Endothelial cell of umbilical vein (primary cell): ENCODE measurements at regions not wholly inside any gene's neighbourhood (a gene's known extent, or its start where the extent isn't known, plus 50 kb on each side); places are given as distances from the start of the nearest gene placed in this dataset.

Experiments used
- BruUV-seq: library from RNA; stranded (reverse); fragments of 400-500 nt; replicated peaks from 2 replicates; lab custom pipeline; 2021; lab: Mats Ljungman, UMichigan
- CTCF ChIA-PET: fragments of 300-600, 350-600 bp; sonication (Branson Sonifier 250); formaldehyde crosslinking; loops from one replicate; lab custom pipeline; 2021; ENCODE audit warnings: antibody characterized with exemption, inconsistent platforms; lab: Charles Lee
- POLR2A ChIA-PET: fragments of 300-600, 350-600 bp; sonication (Branson Sonifier 250); formaldehyde crosslinking; loops from one replicate; lab custom pipeline; 2021; ENCODE audit warnings: antibody characterized with exemption, inconsistent platforms; lab: Charles Lee
- DNase-seq: peaks from one replicate; pipeline ENCODE4 v3.0.0-alpha.2; 2011; ENCODE audit warnings: low read depth, low spot score
- FAIRE-seq: peaks from 2 replicates; lab custom pipeline; 2011; peaks lifted over from hg19 to GRCh38; lab: Jason Lieb, UNC
- H2AFZ ChIP-seq: 2 replicates; pipeline ENCODE4 v1.6.0; 2012; ENCODE audit warnings: low read depth, low read length, control low read depth, inconsistent platforms
- H3K27ac ChIP-seq: 2 replicates; pipeline ENCODE4 v1.5.1; 2011; ENCODE audit warnings: low read depth, mild to moderate bottlenecking, control low read depth, low read length, moderate library complexity; ENCODE audit not compliant: insufficient read depth
- H3K27me3 ChIP-seq, 2 experiments: 2 replicates each; pipeline versions ENCODE4 v1.6.0 to v1.6.1; 2011; ENCODE audit warnings: low read length in 2 of 2, mixed read lengths in 1 of 2; ENCODE audit not compliant: control insufficient read depth in 2 of 2, insufficient read depth in 2 of 2
- H3K36me3 ChIP-seq, 2 experiments: 2 replicates in 1 of 2; 3 replicates in 1 of 2; pipeline ENCODE4 v1.5.1; 2011; ENCODE audit warnings: low read length in 2 of 2, mild to moderate bottlenecking in 1 of 2, moderate library complexity in 1 of 2; ENCODE audit not compliant: control insufficient read depth in 2 of 2, insufficient read depth in 2 of 2; ENCODE audit errors: extremely low read depth in 1 of 2
- H3K4me1 ChIP-seq: 3 replicates; pipeline ENCODE4 v1.5.1; 2011; ENCODE audit warnings: mild to moderate bottlenecking, low read length; ENCODE audit not compliant: control insufficient read depth, insufficient read depth; ENCODE audit errors: extremely low read depth
- H3K4me2 ChIP-seq: 2 replicates; pipeline ENCODE4 v1.6.1; 2011; ENCODE audit warnings: low read length, control low read depth, mixed read lengths; ENCODE audit not compliant: insufficient read depth
- H3K4me3 ChIP-seq, 3 experiments: fragments of 200-600 bp in 1 of 3; sonication (generic), shearing (Covaris generic) in 1 of 3; replicated peaks in 1 of 3; 2 replicates each; pipeline ENCODE4 v1.5.1; 2011 to 2016; ENCODE audit warnings: control low read depth in 3 of 3, low read length in 3 of 3, mild to moderate bottlenecking in 2 of 3, inconsistent platforms in 1 of 3, low read depth in 1 of 3, moderate library complexity in 1 of 3; ENCODE audit not compliant: insufficient read depth in 1 of 3
- H3K79me2 ChIP-seq: 2 replicates; pipeline ENCODE4 v1.6.0; 2012; ENCODE audit warnings: low read length, inconsistent platforms; ENCODE audit not compliant: control insufficient read depth, insufficient read depth
- H3K9ac ChIP-seq: replicated peaks from 2 replicates; pipeline ENCODE3; 2011; ENCODE audit warnings: low read length, control low read depth; ENCODE audit not compliant: insufficient read depth; ENCODE audit errors: extremely low read depth
- H3K9me1 ChIP-seq: replicated peaks from 3 replicates; pipeline ENCODE4 v1.6.0; 2011; ENCODE audit warnings: mild to moderate bottlenecking, low read length; ENCODE audit not compliant: control insufficient read depth, insufficient read depth; ENCODE audit errors: extremely low read depth
- H3K9me3 ChIP-seq: replicated peaks from 2 replicates; pipeline ENCODE4 v1.5.1; 2012; ENCODE audit warnings: low read length, inconsistent platforms; ENCODE audit not compliant: control insufficient read depth, insufficient read depth
- H4K20me1 ChIP-seq: replicated peaks from 2 replicates; pipeline ENCODE3; 2011; ENCODE audit warnings: mild to moderate bottlenecking, low read length; ENCODE audit not compliant: control insufficient read depth, insufficient read depth; ENCODE audit errors: extremely low read depth
- EZH2 ChIP-seq: IDR thresholded peaks from 2 replicates; pipeline ENCODE4 v1.6.1; 2012; ENCODE audit warnings: borderline replicate concordance, low read depth, mild to moderate bottlenecking, moderate library complexity, low read length, inconsistent platforms; ENCODE audit not compliant: severe bottlenecking
- FOS ChIP-seq: IDR thresholded peaks from 2 replicates; pipeline ENCODE4 v1.6.1; 2011; ENCODE audit warnings: mild to moderate bottlenecking, low read length, moderate library complexity, borderline replicate concordance; ENCODE audit not compliant: insufficient read depth
- GATA2 ChIP-seq: IDR thresholded peaks from 2 replicates; pipeline ENCODE4 v1.7.0; 2011; ENCODE audit warnings: low read depth, mild to moderate bottlenecking, moderate library complexity, mixed read lengths, low read length; ENCODE audit not compliant: insufficient read length, insufficient read depth
- JUN ChIP-seq: IDR thresholded peaks from 2 replicates; pipeline ENCODE4 v1.6.1; 2011; ENCODE audit warnings: borderline replicate concordance, low read depth; ENCODE audit not compliant: insufficient read length, insufficient read depth
- MYC ChIP-seq: IDR thresholded peaks from one replicate; pipeline ENCODE4 v1.6.1; 2011; ENCODE audit warnings: mild to moderate bottlenecking, low read depth, low read length
- POLR2A ChIP-seq: IDR thresholded peaks from 2 replicates; pipeline ENCODE4 v1.6.1; 2012; ENCODE audit warnings: low read depth, mild to moderate bottlenecking, control low read depth, low read length
- POLR2AphosphoS5 ChIP-seq: IDR thresholded peaks from 2 replicates; pipeline ENCODE4 v1.6.1; 2012; ENCODE audit warnings: low read depth, mild to moderate bottlenecking, control low read depth, low read length, moderate library complexity; ENCODE audit not compliant: insufficient read depth
- dilution Hi-C: fragments of 300-500 bp; cut with MboI; formaldehyde crosslinking; loops from one replicate; pipeline ENCODE4 v1.15.0; 2019; ENCODE audit warnings: low sequenced_read_pairs; ENCODE audit not compliant: extremely low pct_ligation_motif_present
- intact Hi-C: fragments of 100-400 bp; cut with micrococcal nuclease; formaldehyde crosslinking; loops from one replicate; pipeline ENCODE4 v1.10.0; 2022
- TF ChIP-seq, protein P1 (sequence below), 2 donors: IDR thresholded peaks; 1 replicate in 1 of 2; 2 replicates in 1 of 2; pipeline ENCODE4 v1.5.1; 2011; ENCODE audit warnings: low read length in 2 of 2, mild to moderate bottlenecking in 2 of 2, moderate library complexity in 2 of 2, control low read depth in 1 of 2, inconsistent platforms in 1 of 2, low read depth in 1 of 2; ENCODE audit not compliant: insufficient read depth in 1 of 2; ENCODE audit errors: extremely low read depth in 1 of 2
- TF ChIP-seq, protein P2 (sequence below): IDR thresholded peaks from 2 replicates; pipeline ENCODE4 v1.6.1; 2011; ENCODE audit not compliant: insufficient read depth, insufficient read length

DNA sequence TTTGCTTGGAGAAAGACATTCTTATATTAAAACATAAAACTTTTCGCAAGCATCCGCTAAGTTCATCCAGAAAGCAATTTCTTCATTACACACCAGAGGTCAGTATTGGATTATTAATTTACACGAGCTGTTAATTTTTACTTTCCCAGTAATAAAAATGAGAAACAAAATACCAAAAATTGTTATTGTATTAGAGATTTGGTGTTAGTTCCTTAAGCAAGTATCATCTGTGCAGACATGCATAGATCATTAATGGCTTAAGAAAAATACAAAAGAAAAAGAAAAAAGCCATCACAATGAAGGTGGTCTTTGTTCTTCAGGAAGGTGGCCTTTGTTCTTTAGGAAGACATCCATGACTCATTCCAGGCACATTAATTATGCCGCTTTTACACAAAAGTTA lies 53.6 kb upstream of the HNMT start:
- peak overlapping the region; percentile 6 for H3K4me2 ChIP-seq
- dilution Hi-C loops (no loop called here), intact Hi-C loops (loop anchor here (1.0 to 2.0 kb wide), 6 partner anchors 37 to 917 kb away; no protein-coding TSS in a partner anchor)
- peaks cover 4% of the 10 kb centered on the region for H3K4me1 ChIP-seq
- no TSS peak for BruUV-seq
- H2AFZ ChIP-seq, result peak overlapping the region; percentile 20
- ChIA-PET CTCF (interaction anchor here (1.0 to 6.5 kb wide), 9 partner anchors 22 to 917 kb away, joined by 3 to 123 read pairs (median 11); no protein-coding TSS in a partner anchor), POLR2A (no interaction called here)
- H3K9me3 ChIP-seq, result no peaks in the 10 kb centered on the region
- no peak overlapping the region for H3K27ac ChIP-seq
- FAIRE-seq, result peak; percentile 62
- H3K36me3 ChIP-seq, result no peaks in the 10 kb centered on the region
- no peaks in the 10 kb centered on the region for H3K9me1 ChIP-seq
- TF ChIP-seq, protein P1, sequence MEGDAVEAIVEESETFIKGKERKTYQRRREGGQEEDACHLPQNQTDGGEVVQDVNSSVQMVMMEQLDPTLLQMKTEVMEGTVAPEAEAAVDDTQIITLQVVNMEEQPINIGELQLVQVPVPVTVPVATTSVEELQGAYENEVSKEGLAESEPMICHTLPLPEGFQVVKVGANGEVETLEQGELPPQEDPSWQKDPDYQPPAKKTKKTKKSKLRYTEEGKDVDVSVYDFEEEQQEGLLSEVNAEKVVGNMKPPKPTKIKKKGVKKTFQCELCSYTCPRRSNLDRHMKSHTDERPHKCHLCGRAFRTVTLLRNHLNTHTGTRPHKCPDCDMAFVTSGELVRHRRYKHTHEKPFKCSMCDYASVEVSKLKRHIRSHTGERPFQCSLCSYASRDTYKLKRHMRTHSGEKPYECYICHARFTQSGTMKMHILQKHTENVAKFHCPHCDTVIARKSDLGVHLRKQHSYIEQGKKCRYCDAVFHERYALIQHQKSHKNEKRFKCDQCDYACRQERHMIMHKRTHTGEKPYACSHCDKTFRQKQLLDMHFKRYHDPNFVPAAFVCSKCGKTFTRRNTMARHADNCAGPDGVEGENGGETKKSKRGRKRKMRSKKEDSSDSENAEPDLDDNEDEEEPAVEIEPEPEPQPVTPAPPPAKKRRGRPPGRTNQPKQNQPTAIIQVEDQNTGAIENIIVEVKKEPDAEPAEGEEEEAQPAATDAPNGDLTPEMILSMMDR (IDR thresholded peaks at IDR 0.05; ENCODE audit: extremely low read depth in 1 of 2, insufficient read depth in 1 of 2, low read depth in 1 of 2, low read length in 2 of 2), result peak; percentile 26
- TF ChIP-seq JUN, result peak; percentile 41
- TF ChIP-seq FOS, result peak; percentile 41
- no peak for TF ChIP-seq POLR2A
- peaks cover 0 to 3% of the 10 kb centered on the region in 2 experiments for H3K27me3 ChIP-seq
- peak; percentile 52 for DNase-seq
- no peak overlapping the region for H3K9ac ChIP-seq
- no peaks in the 10 kb centered on the region for H3K79me2 ChIP-seq
- H3K4me3 ChIP-seq, result no peak overlapping the region
- H4K20me1 ChIP-seq, result no peaks in the 10 kb centered on the region

- no peaks in the 10 kb centered on the region for H3K9me1 ChIP-seq
- no peak overlapping the region for H3K4me3 ChIP-seq
- H3K4me2 ChIP-seq, result no peak overlapping the region
- DNase-seq, result no peak
- peaks cover 4% of the 10 kb centered on the region for H3K4me1 ChIP-seq
- H3K79me2 ChIP-seq, result no peaks in the 10 kb centered on the region
- no peak overlapping the region for H3K9ac ChIP-seq
- intact Hi-C loops (no loop called here), dilution Hi-C loops (no loop called here)
- TF ChIP-seq EZH2, result no peak
- TF ChIP-seq, protein P1 (IDR thresholded peaks at IDR 0.05; ENCODE audit: extremely low read depth in 1 of 2, insufficient read depth in 1 of 2, low read depth in 1 of 2, low read length in 2 of 2), result no peak
- TF ChIP-seq POLR2AphosphoS5, result no peak
- TF ChIP-seq, protein P2, sequence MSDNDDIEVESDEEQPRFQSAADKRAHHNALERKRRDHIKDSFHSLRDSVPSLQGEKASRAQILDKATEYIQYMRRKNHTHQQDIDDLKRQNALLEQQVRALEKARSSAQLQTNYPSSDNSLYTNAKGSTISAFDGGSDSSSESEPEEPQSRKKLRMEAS, result no peak
- no peak for TF ChIP-seq POLR2A
- TF ChIP-seq MYC, result no peak
- no peak for TF ChIP-seq FOS
- no peak for TF ChIP-seq GATA2
- TF ChIP-seq JUN, result no peak
- ChIA-PET CTCF (interaction anchor here (1.2 to 6.5 kb wide), 7 partner anchors 11 to 915 kb away, joined by 3 to 123 read pairs (median 3); no protein-coding TSS in a partner anchor), POLR2A (no interaction called here)
- FAIRE-seq, result no peak
- H3K9me3 ChIP-seq, result no peaks in the 10 kb centered on the region
- H3K27me3 ChIP-seq, result peaks cover 0 to 3% of the 10 kb centered on the region in 2 experiments
- no peak overlapping the region for H3K27ac ChIP-seq
- no peak overlapping the region for H2AFZ ChIP-seq
- no peaks in the 10 kb centered on the region for H4K20me1 ChIP-seq
- no peaks in the 10 kb centered on the region for H3K36me3 ChIP-seq
- no TSS peak for BruUV-seq
These were observed 51.9 kb upstream of the HNMT start for GRCh38 chr2:137912371-137912770.
